GM18951 (cell line): ENCODE measurements at regions not wholly inside any gene's neighbourhood (a gene's known extent, or its start where the extent isn't known, plus 50 kb on each side); places are given as distances from the start of the nearest gene placed in this dataset.

Experiments used
- POLR2A ChIP-seq: IDR thresholded peaks from 4 replicates; pipeline ENCODE4 v1.6.1; 2011; ENCODE audit warnings: mild to moderate bottlenecking; ENCODE audit not compliant: insufficient read length, insufficient read depth; ENCODE audit errors: extremely low read depth
- in situ Hi-C: fragments of 300-500 bp; cut with MboI; formaldehyde crosslinking; loops from one replicate; pipeline ENCODE4 v1.12.0; 2022; ENCODE audit warnings: low sequenced_read_pairs, mixed read lengths, inconsistent platforms; ENCODE audit not compliant: unreplicated experiment

- TF ChIP-seq POLR2A = no peak
- in situ Hi-C loops = no loop called here
Measured at GRCh38 chr16:74071996-74072535, 224.5 kb upstream of the PSMD7 start.

- in situ Hi-C loops = no loop called here
- TF ChIP-seq POLR2A = no peak
Measured at GRCh38 chr16:74070237-74070636, 226.4 kb upstream of the PSMD7 start.

- in situ Hi-C loops = no loop called here
Measured at GRCh38 chr16:74064120-74064735, 232.4 kb upstream of the PSMD7 start.

GRCh38 chr16:74053826-74054225 is 242.8 kb upstream of the PSMD7 start:
- no peak for TF ChIP-seq POLR2A
- in situ Hi-C loops = no loop called here

More at GRCh38 chr16:74064120-74064735, 232.4 kb upstream of the PSMD7 start:
- TF ChIP-seq POLR2A = no peak

- in situ Hi-C loops = no loop called here
- no peak for TF ChIP-seq POLR2A
Measured at GRCh38 chr16:74053312-74053711, 243.3 kb upstream of the PSMD7 start.

- TF ChIP-seq POLR2A = no peak
- in situ Hi-C loops = no loop called here
Measured at GRCh38 chr16:74052016-74052415, 244.6 kb upstream of the PSMD7 start.

- in situ Hi-C loops = no loop called here
- TF ChIP-seq POLR2A = no peak
Measured at GRCh38 chr16:74049027-74049426, 247.6 kb upstream of the PSMD7 start.

GRCh38 chr16:74046524-74046923 is 250.1 kb upstream of the PSMD7 start:
- in situ Hi-C loops = no loop called here
- TF ChIP-seq POLR2A = no peak

- no peak for TF ChIP-seq POLR2A
- in situ Hi-C loops = no loop called here
Measured at GRCh38 chr16:74045513-74045912, 251.1 kb upstream of the PSMD7 start.

- in situ Hi-C loops = no loop called here
- TF ChIP-seq POLR2A = no peak
Measured at GRCh38 chr16:74035816-74036215, 260.8 kb upstream of the PSMD7 start.

GRCh38 chr16:74034862-74035261 is 261.8 kb upstream of the PSMD7 start:
- in situ Hi-C loops = no loop called here
- no peak for TF ChIP-seq POLR2A

GRCh38 chr16:74034200-74034599 is 262.4 kb upstream of the PSMD7 start:
- TF ChIP-seq POLR2A = no peak
- in situ Hi-C loops = no loop called here

GRCh38 chr16:74033441-74033995 is 263.1 kb upstream of the PSMD7 start:
- no peak for TF ChIP-seq POLR2A
- in situ Hi-C loops = no loop called here

GRCh38 chr16:74031551-74031950 is 265.1 kb upstream of the PSMD7 start:
- in situ Hi-C loops = no loop called here
- no peak for TF ChIP-seq POLR2A
